K562 (cell line): ENCODE measurements at regions not wholly inside any gene's neighbourhood (a gene's known extent, or its start where the extent isn't known, plus 50 kb on each side); places are given as distances from the start of the nearest gene placed in this dataset.

Experiments used
- CTCF ChIP-seq, 3 experiments: IDR thresholded peaks in 2 of 3; conservative IDR thresholded peaks in 1 of 3; 2 replicates each; pipeline ENCODE4 v1.5.1; 2011 to 2012; ENCODE audit warnings: low read length in 3 of 3, mild to moderate bottlenecking in 3 of 3, control low read depth in 2 of 3, improper control_type of control experiment in 1 of 3, inconsistent platforms in 1 of 3, low read depth in 1 of 3, mixed read lengths in 1 of 3, moderate library complexity in 1 of 3; ENCODE audit not compliant: insufficient read depth in 2 of 3
- NBN ChIP-seq: fragments of 450-650 bp; IDR thresholded peaks from 2 replicates; pipeline ENCODE4 v1.6.1; 2016; ENCODE audit warnings: low read depth, mild to moderate bottlenecking
- POLR2A ChIP-seq: fragments of 450-650 bp; conservative IDR thresholded peaks from 2 replicates; pipeline ENCODE4 v1.6.1; 2016
- POLR2AphosphoS5 ChIP-seq: IDR thresholded peaks from 2 replicates; pipeline ENCODE4 v1.6.1; 2011; ENCODE audit warnings: mild to moderate bottlenecking, low read depth, low read length, moderate library complexity; ENCODE audit not compliant: control insufficient read depth, insufficient read depth
- SNRNP70 ChIP-seq: fragments of 200-400 bp; formaldehyde crosslinking; optimal IDR thresholded peaks from 2 replicates; pipeline ENCODE3; 2017; ENCODE audit warnings: low read depth, low read length
- STAT5B ChIP-seq: fragments of 250-450 bp; sonication (Bioruptor Pico); IDR thresholded peaks from 2 replicates; pipeline ENCODE4 v1.8.0; 2021; ENCODE audit warnings: mild to moderate bottlenecking, inconsistent platforms
- ZNF263 ChIP-seq: sonication (generic); formaldehyde crosslinking; IDR thresholded peaks from 2 replicates; pipeline ENCODE4 v1.8.0; 2022; ENCODE audit warnings: mild to moderate bottlenecking, missing genetic modification reagents, borderline replicate concordance
- ZNF274 ChIP-seq: IDR thresholded peaks from 2 replicates; pipeline ENCODE4 v1.6.1; 2011; ENCODE audit warnings: low read depth, mild to moderate bottlenecking, low read length, moderate library complexity, borderline replicate concordance
- TF ChIP-seq, protein P1 (sequence below): sonication (generic); formaldehyde crosslinking; IDR thresholded peaks from 2 replicates; pipeline ENCODE4 v1.8.0; 2022; ENCODE audit warnings: missing genetic modification reagents, mild to moderate bottlenecking, borderline replicate concordance
- TF ChIP-seq, protein P2 (sequence below), 2 experiments: fragments of 450-650 bp; IDR thresholded peaks; 2 replicates each; pipeline ENCODE4 v1.6.1; 2016

DNA sequence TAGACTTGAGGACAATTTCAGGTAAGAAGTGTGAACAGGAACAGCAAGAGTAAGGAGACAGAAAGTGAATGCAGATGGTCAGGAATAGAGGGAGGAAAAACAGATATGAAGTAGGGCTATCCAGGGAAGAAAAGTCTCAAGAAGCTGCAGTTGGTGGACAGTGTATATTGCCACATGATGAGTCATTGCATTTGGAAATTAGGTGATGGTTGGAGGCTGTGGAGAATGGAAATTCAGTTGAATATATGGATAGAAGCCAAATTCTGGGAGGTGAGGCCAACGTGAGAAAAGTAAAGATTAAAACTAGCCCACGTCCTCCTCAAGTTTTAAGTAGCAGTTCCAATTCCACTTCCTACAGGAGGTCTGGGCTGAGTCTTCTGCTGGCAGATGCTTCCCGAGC lies 158.4 kb downstream of the UBE2E3 start:
- TF ChIP-seq POLR2A (no peak), POLR2AphosphoS5 (no peak), CTCF (IDR thresholded peaks at IDR 0.05 in 2 of 3, conservative IDR thresholded peaks at IDR 0.05 in 1 of 3; ENCODE audit: insufficient read depth in 2 of 3, low read depth in 1 of 3, low read length in 3 of 3) (no peak), ZNF263 (CRISPR knock-in tag) (no peak), ZNF274 (no peak), SNRNP70 (no peak), STAT5B (CRISPR knock-in tag) (no peak), NBN (no peak)
- TF ChIP-seq, protein P1, sequence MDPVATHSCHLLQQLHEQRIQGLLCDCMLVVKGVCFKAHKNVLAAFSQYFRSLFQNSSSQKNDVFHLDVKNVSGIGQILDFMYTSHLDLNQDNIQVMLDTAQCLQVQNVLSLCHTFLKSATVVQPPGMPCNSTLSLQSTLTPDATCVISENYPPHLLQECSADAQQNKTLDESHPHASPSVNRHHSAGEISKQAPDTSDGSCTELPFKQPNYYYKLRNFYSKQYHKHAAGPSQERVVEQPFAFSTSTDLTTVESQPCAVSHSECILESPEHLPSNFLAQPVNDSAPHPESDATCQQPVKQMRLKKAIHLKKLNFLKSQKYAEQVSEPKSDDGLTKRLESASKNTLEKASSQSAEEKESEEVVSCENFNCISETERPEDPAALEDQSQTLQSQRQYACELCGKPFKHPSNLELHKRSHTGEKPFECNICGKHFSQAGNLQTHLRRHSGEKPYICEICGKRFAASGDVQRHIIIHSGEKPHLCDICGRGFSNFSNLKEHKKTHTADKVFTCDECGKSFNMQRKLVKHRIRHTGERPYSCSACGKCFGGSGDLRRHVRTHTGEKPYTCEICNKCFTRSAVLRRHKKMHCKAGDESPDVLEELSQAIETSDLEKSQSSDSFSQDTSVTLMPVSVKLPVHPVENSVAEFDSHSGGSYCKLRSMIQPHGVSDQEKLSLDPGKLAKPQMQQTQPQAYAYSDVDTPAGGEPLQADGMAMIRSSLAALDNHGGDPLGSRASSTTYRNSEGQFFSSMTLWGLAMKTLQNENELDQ (CRISPR knock-in tag), result no peak
- TF ChIP-seq, protein P2, sequence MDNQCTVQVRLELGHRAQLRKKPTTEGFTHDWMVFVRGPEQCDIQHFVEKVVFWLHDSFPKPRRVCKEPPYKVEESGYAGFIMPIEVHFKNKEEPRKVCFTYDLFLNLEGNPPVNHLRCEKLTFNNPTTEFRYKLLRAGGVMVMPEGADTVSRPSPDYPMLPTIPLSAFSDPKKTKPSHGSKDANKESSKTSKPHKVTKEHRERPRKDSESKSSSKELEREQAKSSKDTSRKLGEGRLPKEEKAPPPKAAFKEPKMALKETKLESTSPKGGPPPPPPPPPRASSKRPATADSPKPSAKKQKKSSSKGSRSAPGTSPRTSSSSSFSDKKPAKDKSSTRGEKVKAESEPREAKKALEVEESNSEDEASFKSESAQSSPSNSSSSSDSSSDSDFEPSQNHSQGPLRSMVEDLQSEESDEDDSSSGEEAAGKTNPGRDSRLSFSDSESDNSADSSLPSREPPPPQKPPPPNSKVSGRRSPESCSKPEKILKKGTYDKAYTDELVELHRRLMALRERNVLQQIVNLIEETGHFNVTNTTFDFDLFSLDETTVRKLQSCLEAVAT (IDR thresholded peaks at IDR 0.05), result no peak
